Neural cell (in vitro differentiated cells): ENCODE measurements at regions not wholly inside any gene's neighbourhood (a gene's known extent, or its start where the extent isn't known, plus 50 kb on each side); places are given as distances from the start of the nearest gene placed in this dataset.

Experiments used
- H2AFZ ChIP-seq: fragments of 200-600, 300-800 bp; sonication (generic), shearing (Covaris generic); 2 replicates; pipeline ENCODE4 v1.6.0; 2014; ENCODE audit warnings: low read depth, mild to moderate bottlenecking, antibody characterized with exemption, low read length, moderate library complexity
- H3F3A ChIP-seq: fragments of 200-600 bp; shearing (Covaris generic); 2 replicates; pipeline ENCODE4 v1.6.1; 2016; ENCODE audit warnings: mild to moderate bottlenecking, moderate library complexity, mixed read lengths, antibody characterized with exemption, low read length; ENCODE audit not compliant: insufficient read depth, poor library complexity, severe bottlenecking
- H3K27ac ChIP-seq: fragments of 200-600, 300-800 bp; sonication (generic), shearing (Covaris generic); 2 replicates; pipeline ENCODE4 v1.5.1; 2014; ENCODE audit warnings: mild to moderate bottlenecking, low read length, moderate library complexity
- H3K27me3 ChIP-seq: fragments of 300-800, 200-600 bp; sonication (generic), shearing (Covaris generic); 2 replicates; pipeline ENCODE4 v1.6.0; 2014; ENCODE audit warnings: mild to moderate bottlenecking, low read depth, low read length, moderate library complexity; ENCODE audit not compliant: insufficient read depth
- H3K36me3 ChIP-seq: fragments of 300-800, 200-600 bp; sonication (generic), shearing (Covaris generic); 2 replicates; pipeline ENCODE4 v1.5.1; 2014; ENCODE audit warnings: mild to moderate bottlenecking, antibody characterized with exemption, low read length, moderate library complexity; ENCODE audit not compliant: insufficient read depth
- H3K4me2 ChIP-seq: fragments of 300-800, 200-600 bp; sonication (generic), shearing (Covaris generic); 2 replicates; pipeline ENCODE4 v1.6.0; 2014; ENCODE audit warnings: mild to moderate bottlenecking, low read length
- H3K4me3 ChIP-seq: fragments of 300-800, 200-600 bp; sonication (generic), shearing (Covaris generic); 2 replicates; pipeline ENCODE4 v1.5.1; 2014; ENCODE audit warnings: mild to moderate bottlenecking, low read length, moderate library complexity
- H3K79me2 ChIP-seq: fragments of 200-600 bp; shearing (Covaris generic); replicated peaks from 2 replicates; pipeline ENCODE4 v1.6.0; 2014; ENCODE audit warnings: mild to moderate bottlenecking, low read length, moderate library complexity; ENCODE audit not compliant: insufficient read depth
- H3K9ac ChIP-seq: fragments of 300-800, 200-600 bp; sonication (generic), shearing (Covaris generic); 2 replicates; pipeline ENCODE4 v1.6.1; 2016; ENCODE audit warnings: mild to moderate bottlenecking, low read length, mixed read lengths
- H3K9me2 ChIP-seq: fragments of 200-600 bp; shearing (Covaris generic); 2 replicates; pipeline ENCODE4 v1.6.1; 2016; ENCODE audit warnings: mild to moderate bottlenecking, low read length, mixed read lengths; ENCODE audit not compliant: insufficient read depth
- H3K9me3 ChIP-seq: fragments of 200-600, 300-800 bp; sonication (generic), shearing (Covaris generic); 2 replicates; pipeline ENCODE4 v1.6.1; 2016; ENCODE audit warnings: mild to moderate bottlenecking, mixed run types, low read length, moderate library complexity, mixed read lengths
- H4K20me1 ChIP-seq: fragments of 200-600 bp; shearing (Covaris generic); 2 replicates; pipeline ENCODE4 v1.6.1; 2016; ENCODE audit warnings: mild to moderate bottlenecking, mixed run types; ENCODE audit not compliant: insufficient read depth
- CTCF ChIP-seq: fragments of 450-650 bp; IDR thresholded peaks from 2 replicates; pipeline ENCODE4 v1.5.1; 2014; ENCODE audit warnings: antibody characterized with exemption, mild to moderate bottlenecking, moderate library complexity; ENCODE audit not compliant: poor library complexity, severe bottlenecking
- EP300 ChIP-seq: fragments of 450-650 bp; conservative IDR thresholded peaks from 2 replicates; pipeline ENCODE4 v1.6.1; 2014; ENCODE audit warnings: antibody characterized with exemption, mild to moderate bottlenecking, moderate library complexity; ENCODE audit not compliant: poor library complexity, severe bottlenecking
- EZH2 ChIP-seq: fragments of 200-600, 300-800 bp; shearing (Covaris generic), sonication (generic); IDR thresholded peaks from 2 replicates; pipeline ENCODE4 v1.6.1; 2014; ENCODE audit warnings: antibody characterized with exemption, low read length, borderline replicate concordance, mild to moderate bottlenecking; ENCODE audit not compliant: insufficient read depth, poor library complexity, severe bottlenecking
- MXI1 ChIP-seq: fragments of 450-650 bp; conservative IDR thresholded peaks from 2 replicates; pipeline ENCODE4 v1.6.1; 2014; ENCODE audit warnings: antibody characterized with exemption, mild to moderate bottlenecking; ENCODE audit not compliant: poor library complexity, severe bottlenecking
- POLR2AphosphoS5 ChIP-seq: IDR thresholded peaks from 2 replicates; pipeline ENCODE4 v1.6.1; 2012
- RAD21 ChIP-seq: fragments of 450-650 bp; conservative IDR thresholded peaks from 2 replicates; pipeline ENCODE4 v1.6.1; 2014; ENCODE audit warnings: antibody characterized with exemption, mild to moderate bottlenecking, moderate library complexity
- REST ChIP-seq: IDR thresholded peaks from 2 replicates; pipeline ENCODE4 v1.6.1; 2012; ENCODE audit warnings: borderline replicate concordance
- SMC3 ChIP-seq: fragments of 450-650 bp; conservative IDR thresholded peaks from 2 replicates; pipeline ENCODE4 v1.6.1; 2014; ENCODE audit warnings: antibody characterized with exemption, mild to moderate bottlenecking, moderate library complexity; ENCODE audit not compliant: poor library complexity
- TAF1 ChIP-seq: IDR thresholded peaks from 2 replicates; pipeline ENCODE4 v1.6.1; 2012; ENCODE audit warnings: low read depth

GRCh38 chr21:22657781-22658180, 1659.6 kb downstream of the NCAM2 start:
- no peak for TF ChIP-seq MXI1
- TF ChIP-seq REST = no peak
- TF ChIP-seq EP300 = no peak
- no peak for TF ChIP-seq TAF1
- TF ChIP-seq POLR2AphosphoS5 = no peak
- no peak for TF ChIP-seq EZH2
- no peak for TF ChIP-seq SMC3
- no peak for TF ChIP-seq RAD21
- no peak for TF ChIP-seq CTCF
- Histone ChIP-seq H3K9ac (no peak overlapping the region), H3K79me2 (no peaks in the 10 kb centered on the region), H2AFZ (no peak overlapping the region), H3K4me3 (no peak overlapping the region), H3K27me3 (no peaks in the 10 kb centered on the region), H3K36me3 (no peaks in the 10 kb centered on the region), H4K20me1 (no peaks in the 10 kb centered on the region), H3K4me2 (no peak overlapping the region), H3K27ac (no peak overlapping the region), H3K9me2 (no peaks in the 10 kb centered on the region), H3F3A (no peaks in the 10 kb centered on the region), H3K9me3 (no peaks in the 10 kb centered on the region)

GRCh38 chr21:22670148-22670547, 1671.9 kb downstream of the NCAM2 start:
- Histone ChIP-seq H2AFZ (no peak overlapping the region), H3K36me3 (no peaks in the 10 kb centered on the region), H3K27ac (no peak overlapping the region), H3K9me3 (no peaks in the 10 kb centered on the region), H3K79me2 (no peaks in the 10 kb centered on the region), H3F3A (no peaks in the 10 kb centered on the region), H3K4me2 (no peak overlapping the region), H4K20me1 (no peaks in the 10 kb centered on the region), H3K4me3 (no peak overlapping the region), H3K9me2 (no peaks in the 10 kb centered on the region), H3K27me3 (no peaks in the 10 kb centered on the region), H3K9ac (no peak overlapping the region)
- TF ChIP-seq TAF1 = no peak
- no peak for TF ChIP-seq RAD21
- TF ChIP-seq SMC3 = no peak
- no peak for TF ChIP-seq EP300
- no peak for TF ChIP-seq MXI1
- no peak for TF ChIP-seq EZH2
- TF ChIP-seq CTCF = no peak
- TF ChIP-seq POLR2AphosphoS5 = no peak
- TF ChIP-seq REST = no peak
